Ishikawa (cell line): ENCODE measurements at regions not wholly inside any gene's neighbourhood (a gene's known extent, or its start where the extent isn't known, plus 50 kb on each side); places are given as distances from the start of the nearest gene placed in this dataset.

ENCODE experiments used
- CEBPB ChIP-seq: IDR thresholded peaks from 2 replicates; pipeline ENCODE4 v1.6.1; 2012
- CREB1 ChIP-seq: IDR thresholded peaks from 2 replicates; pipeline ENCODE4 v1.6.1; 2012; ENCODE audit warnings: low read depth
- EGR1 ChIP-seq: IDR thresholded peaks from 2 replicates; pipeline ENCODE4 v1.6.1; 2012
- EP300 ChIP-seq: IDR thresholded peaks from 2 replicates; pipeline ENCODE4 v1.6.1; 2012; ENCODE audit warnings: borderline replicate concordance
- FOXM1 ChIP-seq: IDR thresholded peaks from 2 replicates; pipeline ENCODE4 v1.6.1; 2012; ENCODE audit warnings: low read depth, borderline replicate concordance
- MAX ChIP-seq: IDR thresholded peaks from 2 replicates; pipeline ENCODE4 v1.6.1; 2012
- NFIC ChIP-seq: IDR thresholded peaks from 2 replicates; pipeline ENCODE4 v1.6.1; 2012
- RAD21 ChIP-seq: IDR thresholded peaks from 2 replicates; pipeline ENCODE4 v1.6.1; 2012; ENCODE audit warnings: low read depth
- REST ChIP-seq: IDR thresholded peaks from 2 replicates; pipeline ENCODE4 v1.6.1; 2012; ENCODE audit warnings: low read depth, mild to moderate bottlenecking
- TAF1 ChIP-seq: IDR thresholded peaks from 2 replicates; pipeline ENCODE4 v1.6.1; 2012; ENCODE audit warnings: low read depth, mild to moderate bottlenecking
- TCF12 ChIP-seq: IDR thresholded peaks from 2 replicates; pipeline ENCODE4 v1.6.1; 2012; ENCODE audit warnings: low read depth
- TEAD4 ChIP-seq: IDR thresholded peaks from 2 replicates; pipeline ENCODE4 v1.6.1; 2012
- USF1 ChIP-seq: IDR thresholded peaks from 2 replicates; pipeline ENCODE4 v1.6.1; 2012
- YY1 ChIP-seq: IDR thresholded peaks from 2 replicates; pipeline ENCODE4 v1.6.1; 2012; ENCODE audit warnings: low read depth
- ZBTB7A ChIP-seq: IDR thresholded peaks from 2 replicates; pipeline ENCODE4 v1.6.1; 2012; ENCODE audit warnings: low read depth

- no peak for TF ChIP-seq NFIC
- TF ChIP-seq ZBTB7A = no peak
- TF ChIP-seq CREB1 = no peak
- no peak for TF ChIP-seq EGR1
- TF ChIP-seq MAX = no peak
- TF ChIP-seq REST = no peak
- no peak for TF ChIP-seq FOXM1
- TF ChIP-seq TCF12 = no peak
- TF ChIP-seq RAD21 = no peak
- no peak for TF ChIP-seq YY1
Observed at GRCh38 chr7:68828575-68828974, 769.7 kb upstream of the AUTS2 start.

- no peak for TF ChIP-seq TAF1
- TF ChIP-seq EGR1 = no peak
Observed at GRCh38 chr7:68833422-68833821, 764.9 kb upstream of the AUTS2 start.

- TF ChIP-seq NFIC (no peak), TCF12 (no peak), ZBTB7A (no peak), MAX (no peak)
Observed at GRCh38 chr7:68839014-68839413, 759.3 kb upstream of the AUTS2 start.

- no peak for TF ChIP-seq TAF1
- no peak for TF ChIP-seq CREB1
- TF ChIP-seq TCF12 = no peak
Observed at GRCh38 chr7:68840991-68841390, 757.3 kb upstream of the AUTS2 start.

- TF ChIP-seq ZBTB7A (no peak), YY1 (no peak), TCF12 (no peak), NFIC (no peak), EP300 (no peak), TEAD4 (no peak), CEBPB (no peak), MAX (no peak), EGR1 (no peak), USF1 (no peak), CREB1 (no peak), REST (no peak), TAF1 (no peak), FOXM1 (no peak), RAD21 (no peak)
Observed at GRCh38 chr7:68846811-68847325, 751.4 kb upstream of the AUTS2 start.

GRCh38 chr7:68853254-68853653 is 745.0 kb upstream of the AUTS2 start:
- TF ChIP-seq YY1 (no peak), MAX (no peak), ZBTB7A (no peak), TAF1 (no peak), RAD21 (no peak), NFIC (no peak), CEBPB (no peak), CREB1 (no peak)

- no peak for TF ChIP-seq EGR1
- no peak for TF ChIP-seq ZBTB7A
- TF ChIP-seq CREB1 = no peak
- TF ChIP-seq TAF1 = no peak
- no peak for TF ChIP-seq CEBPB
- no peak for TF ChIP-seq NFIC
- TF ChIP-seq EP300 = no peak
- no peak for TF ChIP-seq YY1
- TF ChIP-seq TCF12 = no peak
- no peak for TF ChIP-seq MAX
- TF ChIP-seq REST = no peak
- no peak for TF ChIP-seq FOXM1
- no peak for TF ChIP-seq TEAD4
- TF ChIP-seq RAD21 = no peak
- no peak for TF ChIP-seq USF1
Observed at GRCh38 chr7:68857571-68857970, 740.7 kb upstream of the AUTS2 start.
